Gastroesophageal sphincter (tissue), 3 donors: ENCODE measurements at regions not wholly inside any gene's neighbourhood (a gene's known extent, or its start where the extent isn't known, plus 50 kb on each side); places are given as distances from the start of the nearest gene placed in this dataset.

Experiments used
- CTCF ChIP-seq, 4 experiments: fragments of 200-600 bp in 2 of 4; fragments of 450-650 bp in 2 of 4; sonication (generic) in 1 of 4; IDR thresholded peaks; one replicate each; pipeline ENCODE4 v1.5.1; 2017 to 2019; ENCODE audit warnings: antibody characterized with exemption in 4 of 4, mild to moderate bottlenecking in 2 of 4, moderate library complexity in 2 of 4
- POLR2A ChIP-seq, 2 donors: fragments of 450-650 bp; IDR thresholded peaks; one replicate each; pipeline ENCODE4 v1.6.1; 2017; ENCODE audit warnings: antibody characterized with exemption in 2 of 2, mild to moderate bottlenecking in 2 of 2, moderate library complexity in 1 of 2

- TF ChIP-seq CTCF (IDR thresholded peaks at IDR 0.05) (no peak), POLR2A (IDR thresholded peaks at IDR 0.05) (no peak)
Measured at GRCh38 chr2:198383392-198383791, 579.0 kb downstream of the PLCL1 start.
